ENCODE measurements at regions not wholly inside any gene's neighbourhood (a gene's known extent, or its start where the extent isn't known, plus 50 kb on each side); places are given as distances from the start of the nearest gene placed in this dataset.

DNA sequence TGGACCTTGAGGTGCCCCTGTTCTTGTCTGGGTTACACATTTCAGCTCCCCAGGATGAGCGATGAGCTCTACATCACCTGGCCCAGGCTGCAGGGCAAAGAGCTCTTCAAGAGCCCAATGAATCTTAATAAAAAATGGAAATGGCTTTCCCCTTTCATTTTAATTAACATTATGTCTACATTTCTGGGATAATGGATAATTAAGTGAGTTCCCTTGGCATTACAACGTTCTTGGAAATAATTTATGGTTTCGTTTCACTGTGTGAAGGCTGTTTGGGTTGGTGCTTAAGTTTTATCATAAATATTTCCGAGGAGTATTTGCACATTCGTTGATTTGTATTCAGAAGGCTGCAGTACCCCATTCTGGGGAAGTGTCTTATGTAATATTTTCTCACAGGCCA, 678.3 kb upstream of the EEF2KMT start:
- TF ChIP-seq, protein P1, sequence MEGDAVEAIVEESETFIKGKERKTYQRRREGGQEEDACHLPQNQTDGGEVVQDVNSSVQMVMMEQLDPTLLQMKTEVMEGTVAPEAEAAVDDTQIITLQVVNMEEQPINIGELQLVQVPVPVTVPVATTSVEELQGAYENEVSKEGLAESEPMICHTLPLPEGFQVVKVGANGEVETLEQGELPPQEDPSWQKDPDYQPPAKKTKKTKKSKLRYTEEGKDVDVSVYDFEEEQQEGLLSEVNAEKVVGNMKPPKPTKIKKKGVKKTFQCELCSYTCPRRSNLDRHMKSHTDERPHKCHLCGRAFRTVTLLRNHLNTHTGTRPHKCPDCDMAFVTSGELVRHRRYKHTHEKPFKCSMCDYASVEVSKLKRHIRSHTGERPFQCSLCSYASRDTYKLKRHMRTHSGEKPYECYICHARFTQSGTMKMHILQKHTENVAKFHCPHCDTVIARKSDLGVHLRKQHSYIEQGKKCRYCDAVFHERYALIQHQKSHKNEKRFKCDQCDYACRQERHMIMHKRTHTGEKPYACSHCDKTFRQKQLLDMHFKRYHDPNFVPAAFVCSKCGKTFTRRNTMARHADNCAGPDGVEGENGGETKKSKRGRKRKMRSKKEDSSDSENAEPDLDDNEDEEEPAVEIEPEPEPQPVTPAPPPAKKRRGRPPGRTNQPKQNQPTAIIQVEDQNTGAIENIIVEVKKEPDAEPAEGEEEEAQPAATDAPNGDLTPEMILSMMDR (conservative IDR thresholded peaks at IDR 0.05; ENCODE audit: low read depth, low read length), result no peak
- TF ChIP-seq EZH2 (IDR thresholded peaks at IDR 0.05; ENCODE audit: low read length, unreplicated experiment), result no peak
